PC-3 (cell line): ENCODE measurements at regions not wholly inside any gene's neighbourhood (a gene's known extent, or its start where the extent isn't known, plus 50 kb on each side); places are given as distances from the start of the nearest gene placed in this dataset.

Source experiments
- CTCF ChIP-seq: fragments of 300-600 bp; sonication (generic); conservative IDR thresholded peaks from 2 replicates; pipeline ENCODE4 v1.5.1; 2017; ENCODE audit warnings: antibody characterized with exemption, low read depth, mild to moderate bottlenecking, low read length
- EZH2 ChIP-seq: fragments of 300-600 bp; sonication (generic); IDR thresholded peaks from one replicate; pipeline ENCODE4 v1.6.1; 2017; ENCODE audit warnings: antibody characterized with exemption, mild to moderate bottlenecking, low read length; ENCODE audit not compliant: unreplicated experiment
- EZH2phosphoT487 ChIP-seq: fragments of 300-600 bp; sonication (generic); IDR thresholded peaks from 2 replicates; pipeline ENCODE4 v1.6.1; 2018; ENCODE audit warnings: mild to moderate bottlenecking, antibody characterized with exemption, low read length, borderline replicate concordance

DNA sequence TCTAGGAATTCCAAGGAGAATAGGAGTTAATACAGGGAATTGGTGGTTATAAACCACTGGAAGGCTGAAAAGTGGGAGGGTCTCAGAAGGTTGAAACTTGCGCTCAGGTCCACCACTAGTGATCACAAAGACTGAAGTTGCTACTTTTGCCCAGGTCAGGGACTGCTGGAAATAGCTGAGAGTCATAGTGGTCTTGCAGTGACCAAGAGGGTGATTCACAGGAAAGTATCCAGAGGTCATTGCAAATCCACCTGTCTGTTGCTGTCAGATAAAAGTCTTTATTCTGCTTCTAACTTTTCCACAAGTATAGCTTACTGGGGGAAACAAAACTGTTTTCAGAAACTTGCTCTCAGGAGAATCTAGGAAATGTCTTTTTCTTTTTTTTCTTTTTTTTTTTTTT lies 211.5 kb upstream of the PRSS1 start:
- TF ChIP-seq CTCF (no peak), EZH2phosphoT487 (no peak), EZH2 (no peak)
